ENCODE measurements at regions not wholly inside any gene's neighbourhood (a gene's known extent, or its start where the extent isn't known, plus 50 kb on each side); places are given as distances from the start of the nearest gene placed in this dataset.

GRCh38 chr14:29419736-29420135 lies 507.9 kb downstream of the PRKD1 start (continued):
- TF ChIP-seq GATA2 (CRISPR knock-in tag; IDR thresholded peaks at IDR 0.05): no peak
- no peak for TF ChIP-seq FOXA3 (CRISPR knock-in tag; conservative IDR thresholded peaks at IDR 0.05 in 1 of 2, IDR thresholded peaks at IDR 0.05 in 1 of 2)
- no peak for TF ChIP-seq ZFP30 (CRISPR knock-in tag; IDR thresholded peaks at IDR 0.05; ENCODE audit: borderline replicate concordance)
- TF ChIP-seq ZNF75A (CRISPR knock-in tag; IDR thresholded peaks at IDR 0.05): no peak
- TF ChIP-seq THAP7 (CRISPR knock-in tag; IDR thresholded peaks at IDR 0.05): no peak
- TF ChIP-seq EZH2 (IDR thresholded peaks at IDR 0.05; ENCODE audit: borderline replicate concordance, low read depth, low read length): no peak

DNA sequence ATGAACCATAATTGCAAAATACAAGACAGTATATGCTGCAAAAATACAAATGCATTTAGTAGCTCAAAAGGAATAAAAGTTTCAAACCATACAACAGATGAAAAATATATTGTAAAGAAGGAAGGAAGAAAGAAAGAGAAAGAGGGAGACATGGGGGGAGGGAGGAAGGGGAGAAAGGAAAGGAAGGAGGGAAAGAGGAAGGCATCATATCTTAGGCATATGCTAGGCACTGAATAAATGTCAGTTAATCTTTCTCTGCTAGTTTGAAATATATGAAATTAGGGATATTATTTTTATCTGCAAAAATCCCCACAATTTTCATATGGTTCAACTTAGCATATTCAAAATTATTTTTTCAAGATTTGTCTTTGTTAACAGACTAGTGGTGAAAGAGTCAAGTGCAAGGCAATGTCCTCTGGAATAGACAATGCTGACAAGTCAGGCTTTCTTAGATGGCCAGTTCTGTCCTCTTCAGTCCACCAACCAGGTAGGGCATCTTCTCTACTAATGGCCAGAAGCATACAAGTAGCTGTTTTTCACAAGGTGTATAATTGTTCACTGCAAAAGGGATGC lies 506.4 kb downstream of the PRKD1 start:
- TF ChIP-seq ZNF696 (CRISPR knock-in tag; conservative IDR thresholded peaks at IDR 0.05) (no peak), ZNF184 (CRISPR knock-in tag; IDR thresholded peaks at IDR 0.05) (no peak), ZNF12 (CRISPR knock-in tag; IDR thresholded peaks at IDR 0.05) (no peak), ARHGAP35 (IDR thresholded peaks at IDR 0.05; ENCODE audit: partially characterized antibody) (no peak), TSC22D4 (tag; IDR thresholded peaks at IDR 0.05) (no peak), NR4A1 (CRISPR knock-in tag; IDR thresholded peaks at IDR 0.05) (no peak), NR4A1 (tag; IDR thresholded peaks at IDR 0.05) (no peak)
- TF ChIP-seq, protein P1, sequence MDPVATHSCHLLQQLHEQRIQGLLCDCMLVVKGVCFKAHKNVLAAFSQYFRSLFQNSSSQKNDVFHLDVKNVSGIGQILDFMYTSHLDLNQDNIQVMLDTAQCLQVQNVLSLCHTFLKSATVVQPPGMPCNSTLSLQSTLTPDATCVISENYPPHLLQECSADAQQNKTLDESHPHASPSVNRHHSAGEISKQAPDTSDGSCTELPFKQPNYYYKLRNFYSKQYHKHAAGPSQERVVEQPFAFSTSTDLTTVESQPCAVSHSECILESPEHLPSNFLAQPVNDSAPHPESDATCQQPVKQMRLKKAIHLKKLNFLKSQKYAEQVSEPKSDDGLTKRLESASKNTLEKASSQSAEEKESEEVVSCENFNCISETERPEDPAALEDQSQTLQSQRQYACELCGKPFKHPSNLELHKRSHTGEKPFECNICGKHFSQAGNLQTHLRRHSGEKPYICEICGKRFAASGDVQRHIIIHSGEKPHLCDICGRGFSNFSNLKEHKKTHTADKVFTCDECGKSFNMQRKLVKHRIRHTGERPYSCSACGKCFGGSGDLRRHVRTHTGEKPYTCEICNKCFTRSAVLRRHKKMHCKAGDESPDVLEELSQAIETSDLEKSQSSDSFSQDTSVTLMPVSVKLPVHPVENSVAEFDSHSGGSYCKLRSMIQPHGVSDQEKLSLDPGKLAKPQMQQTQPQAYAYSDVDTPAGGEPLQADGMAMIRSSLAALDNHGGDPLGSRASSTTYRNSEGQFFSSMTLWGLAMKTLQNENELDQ (CRISPR knock-in tag; IDR thresholded peaks at IDR 0.05; ENCODE audit: borderline replicate concordance): no peak
- Histone ChIP-seq H3K4me3 (no peak overlapping the region), H3K4me2 (ENCODE audit: insufficient read depth, low read length) (no peak overlapping the region), H3K27ac (ENCODE audit: extremely low read depth, low read depth, low read length) (no peak overlapping the region), H3K9ac (ENCODE audit: insufficient read depth in 1 of 2, low read depth in 2 of 2, low read length in 2 of 2) (no peak overlapping the region), H4K20me1 (replicated peaks; ENCODE audit: control insufficient read depth, insufficient read depth, low read length) (no peaks in the 10 kb centered on the region), H3K27me3 (ENCODE audit: control insufficient read depth in 2 of 2, insufficient read depth in 2 of 2, low read length in 2 of 2) (no peaks in the 10 kb centered on the region), H3K9me1 (ENCODE audit: control insufficient read depth, insufficient read depth, low read length) (no peaks in the 10 kb centered on the region), H3K79me2 (ENCODE audit: control insufficient read depth, insufficient read depth, low read length) (no peaks in the 10 kb centered on the region), H3K9me3 (replicated peaks; ENCODE audit: control insufficient read depth, insufficient read depth, low read depth, low read length) (no peaks in the 10 kb centered on the region), H3K36me3 (ENCODE audit: control insufficient read depth, insufficient read depth, low read length) (no peaks in the 10 kb centered on the region), H3K4me1 (replicated peaks in 1 of 2; ENCODE audit: control insufficient read depth in 2 of 2, insufficient read depth in 2 of 2, low read length in 2 of 2) (no peaks in the 10 kb centered on the region), H2AFZ (ENCODE audit: low read depth, low read length) (no peak overlapping the region)
- DNase-seq (ENCODE audit: extremely low read depth in 1 of 4, low spot score in 3 of 4): no peak
- ATAC-seq: no peak
- no peak for FAIRE-seq
- POLR2A ChIA-PET: no interaction called here
- intact Hi-C loops (cut with micrococcal nuclease) (no loop called here), in situ Hi-C loops (cut with MboI) (no loop called here)
- BruUV-seq (replicated peaks): no TSS peak
- CTCF ChIA-PET (ENCODE audit: low intra/inter-chr PET ratio): no interaction called here
